ENCODE measurements at regions not wholly inside any gene's neighbourhood (a gene's known extent, or its start where the extent isn't known, plus 50 kb on each side); places are given as distances from the start of the nearest gene placed in this dataset.
A peak's percentile ranks its signal among the peaks of the same experiment; 100 is the strongest.

DNA sequence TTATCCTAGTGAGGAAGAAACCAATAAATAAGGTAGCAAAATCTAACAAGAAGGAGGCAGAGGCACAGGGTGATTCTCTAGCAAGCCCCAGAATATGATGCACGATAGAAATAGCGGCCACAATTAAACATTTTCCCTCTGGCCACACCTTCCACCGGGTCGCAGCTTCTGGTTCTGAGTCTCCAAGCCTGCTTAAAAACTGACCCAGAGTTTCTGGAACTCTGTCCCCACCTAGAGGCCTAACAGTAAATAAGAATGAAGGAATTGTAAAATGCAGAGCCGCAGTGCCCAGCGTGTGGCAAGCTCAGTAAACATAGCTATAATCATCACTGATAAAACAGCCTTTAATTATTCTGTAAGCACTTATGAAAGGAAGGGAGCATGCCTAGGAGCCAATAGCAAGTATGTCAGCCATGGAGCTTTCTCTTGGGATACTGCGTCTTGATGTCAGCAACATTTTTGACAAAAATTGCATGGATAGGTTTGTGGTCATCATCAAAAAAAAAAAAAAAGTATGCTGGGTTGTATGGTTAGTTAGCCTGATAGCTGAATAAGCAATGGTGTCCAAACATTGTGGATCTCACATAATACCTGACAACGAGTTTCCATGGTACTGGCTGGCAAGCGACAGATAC lies 465.5 kb downstream of the DNAH5 start:
- no peak overlapping the region for H3K27ac ChIP-seq
- WGBS, 2 donors = 33% methylated on average over 9 of the region's 9 CpGs
- TF ChIP-seq, protein P1, sequence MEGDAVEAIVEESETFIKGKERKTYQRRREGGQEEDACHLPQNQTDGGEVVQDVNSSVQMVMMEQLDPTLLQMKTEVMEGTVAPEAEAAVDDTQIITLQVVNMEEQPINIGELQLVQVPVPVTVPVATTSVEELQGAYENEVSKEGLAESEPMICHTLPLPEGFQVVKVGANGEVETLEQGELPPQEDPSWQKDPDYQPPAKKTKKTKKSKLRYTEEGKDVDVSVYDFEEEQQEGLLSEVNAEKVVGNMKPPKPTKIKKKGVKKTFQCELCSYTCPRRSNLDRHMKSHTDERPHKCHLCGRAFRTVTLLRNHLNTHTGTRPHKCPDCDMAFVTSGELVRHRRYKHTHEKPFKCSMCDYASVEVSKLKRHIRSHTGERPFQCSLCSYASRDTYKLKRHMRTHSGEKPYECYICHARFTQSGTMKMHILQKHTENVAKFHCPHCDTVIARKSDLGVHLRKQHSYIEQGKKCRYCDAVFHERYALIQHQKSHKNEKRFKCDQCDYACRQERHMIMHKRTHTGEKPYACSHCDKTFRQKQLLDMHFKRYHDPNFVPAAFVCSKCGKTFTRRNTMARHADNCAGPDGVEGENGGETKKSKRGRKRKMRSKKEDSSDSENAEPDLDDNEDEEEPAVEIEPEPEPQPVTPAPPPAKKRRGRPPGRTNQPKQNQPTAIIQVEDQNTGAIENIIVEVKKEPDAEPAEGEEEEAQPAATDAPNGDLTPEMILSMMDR (IDR thresholded peaks at IDR 0.05) = peak in 1 of 4 experiments; percentile 24
- TF ChIP-seq POLR2A (IDR thresholded peaks at IDR 0.05) (no peak), POLR2AphosphoS5 (IDR thresholded peaks at IDR 0.05) (no peak)
- DNase-seq = no peak
- intact Hi-C loops (cut with DNase I) = no loop called here
- no peaks in the 10 kb centered on the region for H3K4me1 ChIP-seq
- H3K9me3 ChIP-seq = peaks cover 0 to 2% (median 0%) of the 10 kb centered on the region in 4 donors
- no peak overlapping the region for H3K4me3 ChIP-seq
- H3K36me3 ChIP-seq = no peaks in the 10 kb centered on the region
- no peaks in the 10 kb centered on the region for H3K27me3 ChIP-seq

DNA sequence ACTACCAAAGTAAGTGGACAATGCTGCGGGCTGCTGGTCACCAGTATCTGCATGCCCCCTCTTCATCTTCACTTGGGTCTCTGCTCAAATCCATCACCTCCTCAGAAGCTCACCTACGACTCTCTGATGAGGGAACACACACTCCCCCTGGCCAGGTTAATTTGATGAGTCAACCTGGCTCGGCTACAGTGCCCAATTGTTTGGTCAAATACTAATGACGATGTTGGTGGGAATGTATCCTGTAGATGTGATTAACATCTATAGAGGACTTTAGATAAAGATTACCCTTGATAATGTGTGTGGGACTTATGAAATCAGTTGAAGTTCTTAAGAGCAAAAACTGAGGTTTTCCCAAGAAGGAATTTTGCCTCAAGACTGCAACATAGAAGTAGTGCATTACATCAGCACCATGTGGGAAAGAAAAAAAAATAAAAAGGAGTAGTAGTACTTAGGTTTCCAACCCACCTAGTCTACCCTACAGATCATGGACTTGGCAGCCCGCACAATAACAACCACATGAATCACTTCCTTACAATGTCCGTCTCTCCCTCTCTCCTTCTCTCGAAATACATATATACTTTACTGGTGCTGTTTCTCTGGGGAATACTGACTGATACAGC lies 467.3 kb downstream of the DNAH5 start:
- peaks cover 0 to 2% (median 0%) of the 10 kb centered on the region in 4 donors for H3K9me3 ChIP-seq
- no peaks in the 10 kb centered on the region for H3K27me3 ChIP-seq
- WGBS, 2 donors = 75 to 80% methylated on average over 7 of the region's 7 CpGs
- no peaks in the 10 kb centered on the region for H3K4me1 ChIP-seq
- DNase-seq = no peak
- H3K4me3 ChIP-seq = no peak overlapping the region
- no peak overlapping the region for H3K27ac ChIP-seq
- TF ChIP-seq, protein P1 (IDR thresholded peaks at IDR 0.05) = no peak
- no peak for TF ChIP-seq EP300 (IDR thresholded peaks at IDR 0.05)
- H3K36me3 ChIP-seq = no peaks in the 10 kb centered on the region
- intact Hi-C loops (cut with DNase I) = no loop called here

DNA sequence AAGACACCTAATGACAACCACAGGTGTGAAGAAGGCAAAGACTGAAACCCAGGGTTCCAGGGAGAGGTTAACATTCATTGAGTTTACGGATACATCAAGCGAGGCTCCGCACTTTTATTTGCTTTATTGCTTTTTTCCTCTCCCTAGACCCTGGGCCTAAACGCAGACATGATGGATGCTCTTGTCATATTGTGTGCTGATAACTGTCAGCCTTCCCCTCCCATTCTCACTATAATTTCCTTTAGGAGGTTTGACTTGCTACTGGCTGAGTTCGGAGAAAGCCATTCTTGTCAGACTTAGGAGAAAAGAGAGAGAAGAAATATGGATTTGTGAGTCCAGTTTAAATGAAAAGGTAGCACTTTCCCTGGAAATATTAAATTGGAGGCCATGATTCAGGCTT lies 471.6 kb downstream of the DNAH5 start:
- WGBS, 2 donors = 60 to 73% methylated on average over 5 of the region's 5 CpGs
- Histone ChIP-seq H3K27me3 (no peaks in the 10 kb centered on the region), H3K9me3 (peaks cover 0 to 2% (median 0%) of the 10 kb centered on the region in 4 donors), H3K36me3 (no peaks in the 10 kb centered on the region), H3K27ac (no peak overlapping the region), H3K4me3 (no peak overlapping the region), H3K4me1 (no peaks in the 10 kb centered on the region)
- no peak for DNase-seq
- TF ChIP-seq, protein P1 (IDR thresholded peaks at IDR 0.05) = no peak
- TF ChIP-seq POLR2AphosphoS5 (IDR thresholded peaks at IDR 0.05) (no peak), EP300 (IDR thresholded peaks at IDR 0.05) (no peak), POLR2A (IDR thresholded peaks at IDR 0.05) (no peak)
- intact Hi-C loops (cut with DNase I) = no loop called here

DNA sequence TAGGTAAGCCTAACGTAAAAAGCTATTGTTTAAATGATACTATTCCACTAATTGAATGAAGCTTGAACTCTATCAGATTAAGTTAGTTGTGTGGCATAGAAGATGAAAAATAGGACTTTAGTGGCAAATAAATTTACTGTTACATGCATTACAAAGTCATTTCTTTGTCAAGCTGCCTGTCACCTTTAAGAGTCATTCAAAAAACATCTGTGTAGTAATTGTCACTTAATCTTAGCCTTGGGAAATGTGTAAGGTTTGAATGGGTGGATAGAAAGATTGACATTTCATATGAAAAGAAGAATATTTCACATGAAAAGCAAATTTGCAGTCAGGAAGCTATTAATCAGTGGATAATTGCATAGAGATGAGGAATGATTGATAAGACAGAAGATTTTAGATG lies 473.5 kb downstream of the DNAH5 start:
- Histone ChIP-seq H3K9me3 (no peaks in the 10 kb centered on the region), H3K27me3 (no peaks in the 10 kb centered on the region), H3K27ac (no peak overlapping the region), H3K36me3 (no peaks in the 10 kb centered on the region), H3K4me3 (no peak overlapping the region), H3K4me1 (no peaks in the 10 kb centered on the region)
- TF ChIP-seq, protein P1 (IDR thresholded peaks at IDR 0.05) = no peak
- TF ChIP-seq POLR2A (IDR thresholded peaks at IDR 0.05) = no peak
- no peak for TF ChIP-seq EP300 (IDR thresholded peaks at IDR 0.05)
- no peak for TF ChIP-seq POLR2AphosphoS5 (IDR thresholded peaks at IDR 0.05)
- DNase-seq = no peak
- intact Hi-C loops (cut with DNase I) = no loop called here
- 71 to 92% methylated on average over 1 of the region's 1 CpG for WGBS, 2 donors

DNA sequence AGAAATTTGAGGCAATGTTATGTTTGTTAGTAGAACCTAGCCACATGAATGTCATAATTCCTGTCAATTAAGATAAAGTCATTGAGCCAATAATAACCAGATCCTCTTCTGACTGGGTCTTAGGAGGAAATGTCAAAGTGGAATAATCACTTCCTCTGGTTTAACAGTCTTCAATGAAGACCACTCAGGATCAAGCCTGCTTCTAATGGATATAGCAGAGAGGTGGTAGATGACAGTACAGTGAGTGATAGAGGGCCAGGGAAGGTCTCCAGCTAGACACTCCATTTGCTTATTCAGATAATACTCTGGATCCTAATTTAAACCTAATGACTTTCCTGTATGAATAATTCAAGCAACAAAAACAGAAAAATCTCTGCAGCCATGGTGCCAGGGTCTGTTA lies 474.2 kb downstream of the DNAH5 start:
- no peak for DNase-seq
- Histone ChIP-seq H3K27ac (no peak overlapping the region), H3K36me3 (no peaks in the 10 kb centered on the region), H3K4me3 (no peak overlapping the region), H3K9me3 (no peaks in the 10 kb centered on the region), H3K27me3 (no peaks in the 10 kb centered on the region), H3K4me1 (no peaks in the 10 kb centered on the region)
- TF ChIP-seq POLR2A (IDR thresholded peaks at IDR 0.05) (no peak), POLR2AphosphoS5 (IDR thresholded peaks at IDR 0.05) (no peak), EP300 (IDR thresholded peaks at IDR 0.05) (no peak)
- TF ChIP-seq, protein P1 (IDR thresholded peaks at IDR 0.05) = no peak
- intact Hi-C loops (cut with DNase I) = no loop called here

Measured in sigmoid colon (tissue), 6 donors.